GM12872 (cell line): ENCODE measurements at regions not wholly inside any gene's neighbourhood (a gene's known extent, or its start where the extent isn't known, plus 50 kb on each side); places are given as distances from the start of the nearest gene placed in this dataset.

ENCODE experiments used
- CTCF ChIP-seq: IDR thresholded peaks from 3 replicates; pipeline ENCODE4 v1.5.1; 2011; ENCODE audit warnings: low read depth, mild to moderate bottlenecking, low read length, moderate library complexity; ENCODE audit not compliant: insufficient read depth

- no peak for TF ChIP-seq CTCF
These were observed 988.9 kb downstream of the RAB28 start for GRCh38 chr4:12495211-12495610.

- TF ChIP-seq CTCF: no peak
These were observed 991.3 kb downstream of the RAB28 start for GRCh38 chr4:12492730-12493393.

GRCh38 chr4:12488672-12489071 is 995.5 kb downstream of the RAB28 start:
- TF ChIP-seq CTCF: no peak

GRCh38 chr4:12487000-12487399 is 997.1 kb downstream of the RAB28 start:
- TF ChIP-seq CTCF: no peak

- TF ChIP-seq CTCF: no peak
These were observed 1012.1 kb downstream of the RAB28 start for GRCh38 chr4:12472087-12472486.

GRCh38 chr4:12471193-12471592 is 1012.9 kb downstream of the RAB28 start:
- TF ChIP-seq CTCF: no peak

- no peak for TF ChIP-seq CTCF
These were observed 1025.0 kb downstream of the RAB28 start for GRCh38 chr4:12459126-12459525.
